HCEC 1CT (cell line): ENCODE measurements at regions not wholly inside any gene's neighbourhood (a gene's known extent, or its start where the extent isn't known, plus 50 kb on each side); places are given as distances from the start of the nearest gene placed in this dataset.

Source experiments
- DNase-seq: peaks from one replicate; pipeline ENCODE4 v3.0.0-alpha.2; 2017

- no peak for DNase-seq
Observed at GRCh38 chr1:208600456-208601190, 356.4 kb upstream of the PLXNA2 start.

- DNase-seq = no peak
Observed at GRCh38 chr1:208601561-208601960, 357.4 kb upstream of the PLXNA2 start.

- no peak for DNase-seq
Observed at GRCh38 chr1:208603721-208604120, 359.5 kb upstream of the PLXNA2 start.

- DNase-seq = peak; percentile 2
Observed at GRCh38 chr1:208604295-208604694, 360.1 kb upstream of the PLXNA2 start.

- DNase-seq = no peak
Observed at GRCh38 chr1:208606959-208607358, 362.8 kb upstream of the PLXNA2 start.

GRCh38 chr1:208607616-208608015 lies 363.4 kb upstream of the PLXNA2 start:
- no peak for DNase-seq

- DNase-seq = no peak
Observed at GRCh38 chr1:208614610-208615009, 370.4 kb upstream of the PLXNA2 start.

- DNase-seq = no peak
Observed at GRCh38 chr1:208615371-208615770, 371.2 kb upstream of the PLXNA2 start.

- DNase-seq = no peak
Observed at GRCh38 chr1:208616776-208617175, 372.6 kb upstream of the PLXNA2 start.

- DNase-seq = no peak
Observed at GRCh38 chr1:208628022-208628914, 384.1 kb upstream of the PLXNA2 start.

GRCh38 chr1:208631092-208631491 lies 386.9 kb upstream of the PLXNA2 start:
- DNase-seq = no peak

GRCh38 chr1:208631506-208631905 lies 387.3 kb upstream of the PLXNA2 start:
- DNase-seq = no peak

GRCh38 chr1:208634346-208635140 lies 390.4 kb upstream of the PLXNA2 start:
- no peak for DNase-seq

- no peak for DNase-seq
Observed at GRCh38 chr1:208637181-208637580, 393.0 kb upstream of the PLXNA2 start.

- DNase-seq = no peak
Observed at GRCh38 chr1:208639382-208639781, 395.2 kb upstream of the PLXNA2 start.

- no peak for DNase-seq
Observed at GRCh38 chr1:208640295-208640694, 396.1 kb upstream of the PLXNA2 start.

- no peak for DNase-seq
Observed at GRCh38 chr1:208641579-208642280, 397.5 kb upstream of the PLXNA2 start.

- no peak for DNase-seq
Observed at GRCh38 chr1:208643005-208643597, 398.9 kb upstream of the PLXNA2 start.

- no peak for DNase-seq
Observed at GRCh38 chr1:208644401-208645160, 400.4 kb upstream of the PLXNA2 start.

GRCh38 chr1:208646431-208646830 lies 402.2 kb upstream of the PLXNA2 start:
- DNase-seq = no peak

- DNase-seq = no peak
Observed at GRCh38 chr1:208648146-208648545, 404.0 kb upstream of the PLXNA2 start.
